RWPE2 (cell line): ENCODE measurements at regions not wholly inside any gene's neighbourhood (a gene's known extent, or its start where the extent isn't known, plus 50 kb on each side); places are given as distances from the start of the nearest gene placed in this dataset.

ENCODE experiments used
- ATAC-seq: fragments of 200-7000 bp; cut with Tn5 transposase; 3 replicates; pipeline ENCODE4 v1.9.1; 2021; ENCODE audit warnings: low read depth
- DNase-seq: peaks from one replicate; pipeline ENCODE4 v3.0.0-alpha.2; 2020; ENCODE audit warnings: low spot score
- H3K27ac ChIP-seq: fragments of 450-650 bp; 2 replicates; pipeline ENCODE4 v1.5.1; 2017; ENCODE audit warnings: mild to moderate bottlenecking; ENCODE audit not compliant: poor library complexity, severe bottlenecking
- H3K27me3 ChIP-seq: fragments of 250-450 bp; sonication (Bioruptor Pico); 2 replicates; pipeline ENCODE4 v1.5.1; 2021; ENCODE audit warnings: mild to moderate bottlenecking, moderate library complexity; ENCODE audit not compliant: insufficient read depth, poor library complexity, severe bottlenecking
- H3K36me3 ChIP-seq: fragments of 250-450 bp; sonication (Bioruptor Pico); 2 replicates; pipeline ENCODE4 v1.5.1; 2020; ENCODE audit warnings: low read depth, mild to moderate bottlenecking, moderate library complexity
- H3K4me1 ChIP-seq: fragments of 250-450 bp; sonication (Bioruptor Pico); 2 replicates; pipeline ENCODE4 v1.5.1; 2021; ENCODE audit warnings: mild to moderate bottlenecking, moderate library complexity; ENCODE audit not compliant: insufficient read depth, poor library complexity, severe bottlenecking
- H3K4me3 ChIP-seq: fragments of 250-450 bp; sonication (Bioruptor Pico); 2 replicates; pipeline ENCODE4 v1.5.1; 2021; ENCODE audit warnings: mild to moderate bottlenecking, moderate library complexity; ENCODE audit not compliant: severe bottlenecking
- H3K9me3 ChIP-seq: fragments of 250-450 bp; sonication (Bioruptor Pico); 2 replicates; pipeline ENCODE4 v1.5.1; 2021; ENCODE audit warnings: mild to moderate bottlenecking, moderate library complexity; ENCODE audit not compliant: severe bottlenecking
- TF ChIP-seq, protein P1 (sequence below): fragments of 450-650 bp; IDR thresholded peaks from one replicate; pipeline ENCODE4 v1.5.1; 2017; ENCODE audit warnings: mild to moderate bottlenecking, moderate library complexity; ENCODE audit not compliant: poor library complexity, severe bottlenecking

DNA sequence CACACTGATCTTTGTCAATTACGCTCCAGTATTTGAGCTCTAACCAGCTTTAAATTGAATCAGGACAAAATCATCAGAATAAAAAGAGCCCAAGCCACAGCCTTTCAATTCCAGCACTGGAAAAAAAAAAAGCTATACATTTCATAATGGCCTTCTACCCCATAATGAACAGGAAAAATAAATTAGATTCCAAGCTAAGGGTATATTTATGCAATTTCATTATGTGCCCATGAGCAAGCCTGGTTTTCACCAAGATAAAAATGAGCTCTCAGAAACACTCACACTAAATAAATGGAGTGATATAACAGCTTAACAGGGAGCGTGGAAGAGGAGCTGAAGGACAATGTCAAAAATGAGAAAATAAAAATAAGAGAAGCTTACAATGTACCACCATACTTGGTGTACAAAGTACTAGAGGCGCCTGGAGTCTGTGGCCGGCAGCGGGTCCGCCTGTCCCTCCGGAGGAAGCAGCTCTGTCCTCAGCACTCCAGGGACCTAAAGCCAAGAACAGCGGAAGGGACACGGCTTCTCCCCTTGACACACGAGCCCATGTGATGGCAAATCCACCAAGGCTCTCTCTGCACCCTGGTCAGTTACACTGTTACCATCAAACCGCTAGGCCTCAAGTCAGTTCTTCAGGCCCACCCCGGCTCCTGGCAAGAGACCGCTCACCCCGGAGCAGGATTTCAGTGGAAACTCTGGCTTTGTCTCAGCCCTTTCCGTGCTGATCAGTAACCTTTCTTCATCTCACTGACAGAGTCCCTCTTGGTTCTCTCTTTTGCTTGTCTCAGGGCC is 69.6 kb downstream of the RBFOX3 start:
- no peaks in the 10 kb centered on the region for H3K4me1 ChIP-seq
- TF ChIP-seq, protein P1, sequence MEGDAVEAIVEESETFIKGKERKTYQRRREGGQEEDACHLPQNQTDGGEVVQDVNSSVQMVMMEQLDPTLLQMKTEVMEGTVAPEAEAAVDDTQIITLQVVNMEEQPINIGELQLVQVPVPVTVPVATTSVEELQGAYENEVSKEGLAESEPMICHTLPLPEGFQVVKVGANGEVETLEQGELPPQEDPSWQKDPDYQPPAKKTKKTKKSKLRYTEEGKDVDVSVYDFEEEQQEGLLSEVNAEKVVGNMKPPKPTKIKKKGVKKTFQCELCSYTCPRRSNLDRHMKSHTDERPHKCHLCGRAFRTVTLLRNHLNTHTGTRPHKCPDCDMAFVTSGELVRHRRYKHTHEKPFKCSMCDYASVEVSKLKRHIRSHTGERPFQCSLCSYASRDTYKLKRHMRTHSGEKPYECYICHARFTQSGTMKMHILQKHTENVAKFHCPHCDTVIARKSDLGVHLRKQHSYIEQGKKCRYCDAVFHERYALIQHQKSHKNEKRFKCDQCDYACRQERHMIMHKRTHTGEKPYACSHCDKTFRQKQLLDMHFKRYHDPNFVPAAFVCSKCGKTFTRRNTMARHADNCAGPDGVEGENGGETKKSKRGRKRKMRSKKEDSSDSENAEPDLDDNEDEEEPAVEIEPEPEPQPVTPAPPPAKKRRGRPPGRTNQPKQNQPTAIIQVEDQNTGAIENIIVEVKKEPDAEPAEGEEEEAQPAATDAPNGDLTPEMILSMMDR = no peak

DNA sequence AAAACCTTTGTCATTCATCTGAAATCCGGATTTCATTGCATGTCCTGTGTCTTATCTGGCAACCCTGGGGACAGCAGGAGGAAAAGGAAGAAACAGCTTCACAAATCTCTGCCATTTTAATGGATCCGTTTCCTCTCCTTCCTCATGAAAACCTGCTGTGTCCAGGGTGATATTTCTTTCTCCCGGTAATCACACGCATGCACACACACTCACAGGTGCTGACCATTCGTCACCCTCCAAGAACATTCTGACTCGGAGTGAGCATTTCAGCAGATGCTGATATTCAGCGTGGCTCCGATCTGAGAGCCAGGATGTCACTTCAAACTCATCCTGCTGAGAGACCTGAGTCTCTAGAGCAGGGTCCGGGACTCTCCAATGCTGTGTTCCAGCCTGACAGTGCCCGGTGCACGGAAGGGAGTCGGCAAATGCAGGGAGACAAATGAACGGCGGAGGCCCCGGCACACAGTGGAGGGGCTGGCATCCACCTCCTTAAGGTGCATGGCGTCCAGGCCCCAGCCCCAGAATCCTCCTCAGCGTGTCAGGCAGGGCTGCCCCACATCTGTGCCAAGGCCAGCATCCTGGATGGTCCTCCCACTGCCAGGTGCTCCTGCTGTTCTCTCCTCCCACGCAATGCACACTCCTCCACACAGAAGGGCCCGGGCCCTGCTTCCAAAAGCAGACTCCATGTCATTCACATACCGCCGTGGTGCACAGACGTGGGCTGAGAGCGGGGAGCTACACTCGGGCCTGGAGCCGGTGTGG is 70.7 kb downstream of the RBFOX3 start:
- Histone ChIP-seq H3K9me3 (no peaks in the 10 kb centered on the region), H3K27me3 (peaks cover 37% of the 10 kb centered on the region), H3K4me3 (no peak overlapping the region), H3K36me3 (no peaks in the 10 kb centered on the region), H3K27ac (no peak overlapping the region), H3K4me1 (no peaks in the 10 kb centered on the region)
- no peak for ATAC-seq
- no peak for DNase-seq
- TF ChIP-seq, protein P1 = no peak

More for the DNA sequence above, 69.6 kb downstream of the RBFOX3 start:
- DNase-seq (no peak), ATAC-seq (no peak)
- Histone ChIP-seq H3K27ac (no peak overlapping the region), H3K9me3 (no peaks in the 10 kb centered on the region), H3K36me3 (no peaks in the 10 kb centered on the region), H3K4me3 (no peak overlapping the region), H3K27me3 (peaks cover 48% of the 10 kb centered on the region)

DNA sequence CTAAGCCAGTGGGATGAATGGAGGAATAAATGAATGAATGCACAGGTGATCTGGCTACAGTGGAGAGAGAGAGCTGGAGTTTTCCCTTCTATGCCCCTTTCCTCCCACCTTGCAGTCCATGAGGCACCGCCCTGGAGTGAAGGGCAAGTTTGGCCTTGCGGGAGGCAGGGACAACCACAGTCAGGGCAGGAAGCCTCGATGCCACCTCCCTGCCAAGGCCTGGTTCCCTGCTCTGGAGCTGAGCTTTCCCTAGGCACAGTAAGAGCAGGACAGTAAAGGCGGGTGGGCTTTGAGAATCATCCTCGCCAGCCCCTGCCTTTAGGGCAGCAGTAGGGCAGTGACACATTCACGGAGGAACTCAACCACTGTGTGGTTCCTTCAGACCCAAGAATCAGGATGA is 72.6 kb downstream of the RBFOX3 start:
- Histone ChIP-seq H3K27me3 (peaks cover 29% of the 10 kb centered on the region), H3K9me3 (no peaks in the 10 kb centered on the region), H3K4me1 (no peaks in the 10 kb centered on the region), H3K36me3 (no peaks in the 10 kb centered on the region), H3K4me3 (no peak overlapping the region), H3K27ac (no peak overlapping the region)
- TF ChIP-seq, protein P1 = no peak
- DNase-seq (no peak), ATAC-seq (no peak)

DNA sequence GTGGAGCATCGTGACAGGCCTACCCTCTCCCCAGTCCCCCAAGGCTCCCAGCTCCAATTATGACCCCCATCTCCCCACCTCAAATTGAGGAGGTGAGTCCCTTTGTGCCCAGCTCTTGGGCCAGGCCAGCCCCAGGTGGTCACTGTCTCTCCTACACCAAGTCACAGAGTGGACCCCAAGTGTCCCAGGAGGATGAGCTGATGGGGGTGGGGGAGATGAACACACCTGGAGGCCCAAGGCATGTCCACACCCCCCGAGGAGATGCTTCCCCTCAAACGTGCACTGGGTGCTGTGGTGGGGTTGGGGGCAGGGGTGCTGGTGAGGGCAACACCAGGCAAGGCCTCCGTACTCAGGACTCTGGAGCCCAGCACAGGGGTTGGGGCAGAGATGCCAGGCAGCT is 73.2 kb downstream of the RBFOX3 start:
- Histone ChIP-seq H3K27me3 (peaks cover 28% of the 10 kb centered on the region), H3K4me3 (no peak overlapping the region), H3K27ac (no peak overlapping the region), H3K9me3 (no peaks in the 10 kb centered on the region), H3K4me1 (no peaks in the 10 kb centered on the region), H3K36me3 (no peaks in the 10 kb centered on the region)
- TF ChIP-seq, protein P1 = no peak
- no peak for ATAC-seq
- no peak for DNase-seq
